ENCODE measurements at regions not wholly inside any gene's neighbourhood (a gene's known extent, or its start where the extent isn't known, plus 50 kb on each side); places are given as distances from the start of the nearest gene placed in this dataset.
"Not testable (repeated sequence)": the region's sequence is repeated elsewhere in the genome, so short reads cannot be mapped to it uniquely, and the experiment has no call there.

DNA sequence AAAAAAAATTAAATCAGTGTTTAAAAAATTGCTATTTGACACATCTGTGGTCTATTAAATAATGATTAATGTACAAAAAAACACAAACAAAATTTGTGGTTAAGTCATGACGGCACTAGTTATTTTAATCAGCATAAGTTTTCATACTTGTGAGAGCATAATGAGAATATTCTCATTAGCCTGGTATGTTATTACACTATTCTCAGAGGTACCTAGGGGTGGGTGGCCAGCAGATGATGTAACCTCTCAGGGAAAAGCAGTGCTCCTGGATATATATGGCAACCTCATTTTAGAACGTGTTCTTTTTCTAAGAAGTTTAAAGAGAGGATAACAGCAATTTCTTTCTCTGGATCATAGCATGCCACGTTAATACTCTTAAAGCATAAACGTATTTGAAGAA lies 109.2 kb downstream of the GJA1 start:
- DNase-seq (ENCODE audit: low read depth in 4 of 4, low spot score in 3 of 4): no peak

DNA sequence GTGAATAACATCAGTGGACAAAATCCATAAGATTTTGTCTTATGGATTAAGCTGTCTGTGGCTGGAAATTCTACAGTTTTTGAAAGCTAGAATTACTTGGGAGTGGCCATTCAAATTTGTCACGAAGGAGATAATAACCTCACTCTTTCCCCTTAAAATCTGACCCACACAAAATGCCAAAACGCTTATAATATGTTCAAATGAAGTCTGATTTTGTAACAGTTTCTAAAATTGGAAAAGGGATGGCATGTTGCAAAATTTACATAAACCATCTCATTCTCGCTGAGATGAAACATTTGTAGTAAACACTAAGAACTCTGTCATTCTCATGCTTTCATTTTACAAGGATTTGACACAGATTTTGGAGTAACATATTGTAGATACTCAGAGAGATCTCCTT lies 112.7 kb downstream of the GJA1 start:
- DNase-seq (ENCODE audit: low read depth in 4 of 4, low spot score in 3 of 4): no peak

DNA sequence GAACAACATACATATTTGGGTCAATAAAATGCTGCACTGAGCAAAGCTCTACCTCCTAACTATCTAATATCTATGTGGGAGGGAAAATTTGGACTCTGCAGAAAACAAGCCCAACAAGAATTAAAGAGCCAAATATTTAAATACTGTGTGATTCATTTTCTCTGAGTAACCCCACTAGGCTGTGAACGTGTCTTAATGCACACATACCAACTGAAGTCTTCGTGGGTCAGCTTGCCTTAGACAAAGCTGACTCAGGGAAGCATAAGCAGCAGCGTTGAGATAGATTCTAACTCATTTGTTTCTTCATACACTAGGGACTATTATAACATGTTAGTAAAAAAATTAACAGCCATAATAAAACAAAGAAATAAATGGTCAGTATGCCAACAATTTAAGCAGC lies 114.3 kb downstream of the GJA1 start:
- DNase-seq (ENCODE audit: low read depth in 4 of 4, low spot score in 3 of 4): no peak

DNA sequence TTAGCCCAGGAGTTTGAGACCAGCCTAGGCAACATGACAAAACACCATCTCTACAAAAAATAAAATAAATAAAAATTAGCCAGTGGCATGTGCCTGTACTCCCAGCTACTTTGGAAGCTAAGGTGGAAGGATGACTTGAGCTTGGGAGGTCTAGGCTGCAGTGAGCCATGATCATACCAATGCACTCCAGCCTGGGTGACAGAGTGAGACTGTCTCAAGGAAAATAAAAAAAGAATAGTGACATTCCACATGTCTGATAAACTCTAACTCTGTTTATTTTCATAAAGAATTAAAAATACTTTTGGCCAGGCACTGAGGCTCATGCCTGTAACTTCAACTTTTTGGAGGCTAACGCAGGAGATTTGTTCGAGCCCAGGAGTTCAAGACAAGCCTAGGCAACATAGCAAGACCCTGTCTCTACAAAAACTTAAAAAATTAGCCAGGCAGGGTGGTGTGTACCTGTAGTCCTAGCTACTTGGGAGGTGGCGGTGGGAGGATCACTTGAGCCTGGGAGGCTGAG lies 115.1 kb downstream of the GJA1 start:
- DNase-seq (ENCODE audit: low read depth in 4 of 4, low spot score in 3 of 4): no peak

DNA sequence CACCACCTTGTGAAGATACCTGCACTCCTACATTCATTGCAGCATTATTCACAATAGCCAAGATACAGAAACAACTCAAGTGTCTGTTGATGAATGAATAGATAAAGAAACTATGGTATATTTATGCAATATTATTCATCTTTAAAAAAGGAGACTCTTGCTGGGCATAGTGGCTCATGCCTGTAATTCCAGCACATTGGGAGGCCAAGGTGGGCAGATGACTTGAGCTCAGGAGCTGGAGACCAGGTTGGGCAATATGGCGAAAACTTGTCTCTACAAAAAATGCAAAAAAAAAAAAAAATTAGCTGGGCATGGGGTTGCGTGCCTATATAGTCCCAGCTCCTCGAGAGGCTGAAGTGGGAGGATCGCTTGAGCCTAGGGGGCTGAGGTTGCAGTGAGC lies 119.8 kb downstream of the GJA1 start:
- no peak for DNase-seq (ENCODE audit: low read depth in 4 of 4, low spot score in 3 of 4)

DNA sequence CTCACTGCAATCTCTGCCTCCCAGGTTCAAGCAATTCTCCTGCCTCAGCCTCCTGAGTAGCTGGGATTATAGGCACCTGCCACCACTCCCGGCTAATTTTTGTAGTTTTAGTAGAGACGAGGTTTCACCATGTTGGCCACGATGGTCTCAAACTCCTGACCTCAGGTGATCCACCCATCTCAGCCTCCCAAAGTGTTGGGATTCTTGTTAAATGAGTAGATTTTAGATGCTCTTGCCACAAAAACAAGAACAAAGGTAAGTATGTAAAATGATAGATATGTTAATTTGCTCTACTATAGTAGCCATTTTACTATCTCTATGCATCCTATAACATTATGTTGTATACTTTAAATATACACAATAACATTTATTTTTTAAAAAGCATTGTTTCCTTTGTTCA lies 120.7 kb downstream of the GJA1 start:
- DNase-seq (ENCODE audit: low read depth in 4 of 4, low spot score in 3 of 4): not testable (repeated sequence)

DNA sequence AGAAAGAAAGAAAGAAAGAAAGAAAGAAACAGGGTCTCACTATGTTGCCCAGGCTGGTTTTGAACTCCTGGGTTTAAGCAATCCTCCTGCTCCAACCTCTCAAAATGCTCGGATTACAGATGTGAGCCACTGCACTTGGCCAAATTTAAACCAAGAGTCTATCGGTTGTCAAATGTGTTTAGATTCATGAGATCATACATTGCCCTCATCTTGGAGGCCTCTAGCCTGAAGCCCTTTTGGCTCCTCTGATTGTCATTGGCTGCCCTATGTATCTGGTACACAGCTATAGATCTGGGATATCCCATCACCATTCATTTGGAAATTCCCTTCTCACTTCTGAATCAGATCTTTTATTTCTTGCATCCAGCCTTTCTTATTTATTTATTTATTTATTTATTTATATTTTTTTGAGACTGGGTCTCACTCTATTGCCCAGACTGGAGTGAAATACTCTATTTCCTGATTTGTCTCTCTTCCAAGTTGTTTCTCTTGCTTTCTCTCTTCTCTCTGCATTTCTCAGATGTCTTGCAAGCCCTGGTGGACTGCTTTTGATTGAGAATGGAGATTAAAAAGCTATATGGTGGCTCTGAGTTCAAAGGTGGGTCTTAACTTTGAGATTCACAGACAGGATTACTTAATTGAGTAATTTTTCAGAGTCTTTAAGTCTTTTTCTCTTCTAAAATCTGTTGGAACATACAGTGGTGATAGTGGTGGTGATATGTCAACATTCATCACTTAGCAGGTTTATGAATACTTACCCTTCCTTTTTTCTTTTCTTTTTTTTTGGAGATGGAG lies 121.9 kb downstream of the GJA1 start:
- DNase-seq (ENCODE audit: low read depth in 4 of 4, low spot score in 3 of 4): no peak

DNA sequence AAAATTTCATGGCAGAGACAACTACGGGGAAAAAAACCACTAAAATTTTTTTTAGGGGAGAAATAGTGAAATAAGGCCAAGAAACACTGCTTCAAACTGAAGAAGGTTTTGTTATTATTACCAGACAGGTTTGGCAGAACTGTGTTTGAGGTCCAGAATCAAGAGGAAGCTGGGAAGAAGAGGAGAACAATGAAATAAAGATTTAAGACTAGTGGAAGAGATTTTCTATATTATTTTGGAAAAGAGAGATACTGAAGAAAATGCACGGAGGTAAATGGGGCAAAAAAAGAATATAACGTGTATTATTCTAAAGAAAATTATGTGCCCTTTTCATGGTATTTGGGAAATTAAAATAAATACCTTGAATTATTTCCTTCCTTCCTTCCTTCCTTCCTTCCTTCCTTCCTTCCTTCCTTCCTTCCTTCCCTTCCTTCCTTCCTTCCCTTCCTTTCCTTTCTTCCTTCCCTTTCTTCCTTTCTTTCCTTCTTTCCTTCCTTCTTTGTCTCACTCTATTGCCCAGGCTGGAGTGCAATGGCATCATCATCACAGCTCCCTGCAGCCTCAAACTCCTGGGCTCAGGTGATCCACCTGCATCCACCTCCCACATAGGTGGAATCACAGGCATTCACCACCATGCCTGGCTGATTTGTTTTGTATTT lies 124.3 kb downstream of the GJA1 start:
- no peak for DNase-seq (ENCODE audit: low read depth in 4 of 4, low spot score in 3 of 4)

DNA sequence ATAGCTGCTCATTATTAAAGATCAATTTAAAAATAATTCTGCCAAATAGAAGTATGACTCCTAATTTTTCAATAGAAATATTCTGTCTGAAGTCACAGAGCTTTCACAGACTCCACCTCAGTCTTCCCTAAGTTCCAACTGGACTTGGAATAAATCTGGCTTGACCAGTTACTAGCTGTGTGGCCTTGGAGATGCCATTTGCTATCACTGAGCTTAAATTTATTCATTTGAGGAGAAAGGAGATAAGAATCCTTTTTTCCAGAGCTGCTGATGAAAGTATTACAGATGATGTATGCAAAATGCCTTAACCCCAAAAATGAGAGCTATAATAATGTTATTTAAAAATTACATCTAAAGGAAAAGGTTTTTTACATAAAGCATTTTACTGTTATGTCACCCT lies 125.0 kb downstream of the GJA1 start:
- no peak for DNase-seq (ENCODE audit: low read depth in 4 of 4, low spot score in 3 of 4)

DNA sequence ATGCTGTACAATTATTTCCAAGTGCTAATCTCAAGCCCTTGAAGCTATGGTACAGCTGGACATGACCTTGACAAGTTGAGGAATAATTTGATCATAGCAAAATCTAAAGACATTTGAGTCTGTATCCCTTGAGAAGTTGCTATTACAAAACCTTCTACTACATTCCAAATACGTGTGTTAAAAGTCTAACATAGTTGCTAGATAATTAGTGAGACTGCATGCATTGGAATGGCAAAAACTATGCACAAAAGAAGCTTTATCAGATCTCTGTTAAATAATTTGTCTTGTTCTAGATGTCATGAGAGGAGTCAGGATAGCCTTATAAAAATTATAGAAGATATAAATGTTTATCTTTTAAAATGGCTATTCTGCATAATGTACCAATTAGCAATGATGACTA lies 127.8 kb downstream of the GJA1 start:
- no peak for DNase-seq (ENCODE audit: low read depth in 4 of 4, low spot score in 3 of 4)

DNA sequence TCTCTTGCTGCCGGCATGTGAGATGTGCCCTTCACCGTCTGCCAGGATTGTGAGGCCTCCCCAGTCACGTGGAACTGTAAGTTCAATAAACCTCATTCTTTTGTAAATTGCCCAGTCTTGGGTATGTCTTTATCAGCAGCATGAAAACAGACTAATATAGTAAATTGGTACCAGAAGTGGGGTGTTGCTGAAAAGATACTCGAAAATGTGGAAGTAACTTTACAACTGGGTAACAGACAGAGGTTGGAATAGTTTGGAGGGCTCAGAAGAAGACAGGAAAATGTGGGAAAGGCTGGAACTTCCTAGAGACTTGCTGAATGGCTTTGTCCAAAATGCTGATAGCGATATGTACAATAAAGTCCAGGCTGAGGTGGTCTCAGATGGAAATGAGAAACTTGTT lies 129.1 kb downstream of the GJA1 start:
- DNase-seq (ENCODE audit: low read depth in 4 of 4, low spot score in 3 of 4): not testable (repeated sequence)

DNA sequence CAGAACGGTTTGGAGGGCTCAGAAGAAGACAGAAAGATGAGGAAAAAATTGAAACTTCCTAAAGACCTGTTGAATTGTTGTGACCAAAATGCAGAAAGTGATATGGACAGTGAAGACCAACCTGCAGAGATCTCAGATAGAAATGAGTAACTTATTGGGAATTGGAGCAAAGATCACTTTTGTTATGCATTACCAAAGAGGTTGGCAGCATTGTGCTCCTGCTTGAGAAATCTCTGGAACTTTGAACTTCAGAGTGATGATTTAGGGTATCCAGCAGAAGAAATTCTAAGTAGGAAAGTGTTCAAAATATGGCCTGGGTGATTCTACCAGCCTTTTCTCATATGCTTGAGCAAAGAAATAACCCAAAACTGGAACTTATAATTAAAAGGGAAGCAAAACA lies 136.0 kb downstream of the GJA1 start:
- no peak for DNase-seq (ENCODE audit: low read depth in 4 of 4, low spot score in 3 of 4)

DNA sequence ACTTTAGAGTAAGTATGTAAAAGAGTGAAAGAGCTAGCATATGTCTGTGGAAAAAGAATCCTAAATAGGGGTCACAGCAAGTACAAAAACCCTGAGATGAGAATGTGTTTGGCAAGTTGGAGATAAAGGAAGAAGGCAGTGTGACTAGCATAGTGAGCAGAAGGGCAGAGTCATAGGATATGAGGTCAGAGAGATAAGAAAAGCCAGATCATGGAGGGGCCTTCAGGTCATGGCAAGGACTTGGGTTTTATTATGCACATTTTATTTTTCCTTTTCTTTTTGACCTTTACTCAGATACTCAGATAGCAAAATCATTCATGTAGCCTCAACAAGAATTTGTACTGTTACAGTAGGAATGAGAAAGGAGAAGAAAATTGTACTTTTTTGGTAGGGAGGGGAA lies 138.0 kb downstream of the GJA1 start:
- DNase-seq (ENCODE audit: low read depth in 4 of 4, low spot score in 3 of 4): no peak

DNA sequence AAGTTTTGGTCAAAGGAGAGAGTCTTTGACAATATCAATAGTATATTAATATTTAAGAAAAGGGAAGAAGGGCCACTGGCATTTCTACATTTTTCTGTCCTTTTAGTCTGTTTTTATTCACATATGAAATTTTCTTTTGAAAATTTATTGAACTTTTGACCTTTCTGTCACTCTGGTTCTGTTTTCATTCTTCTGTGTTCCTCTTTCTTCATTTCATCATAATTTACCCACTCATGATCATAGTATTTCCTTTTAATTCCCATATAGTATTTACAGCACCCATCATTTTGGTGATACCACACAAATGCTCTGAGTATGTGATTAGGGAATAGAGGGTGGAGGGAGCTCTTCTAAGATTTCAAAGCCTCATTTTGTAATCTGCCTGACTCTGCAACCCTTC lies 142.8 kb downstream of the GJA1 start:
- DNase-seq (ENCODE audit: low read depth in 4 of 4, low spot score in 3 of 4): no peak

DNA sequence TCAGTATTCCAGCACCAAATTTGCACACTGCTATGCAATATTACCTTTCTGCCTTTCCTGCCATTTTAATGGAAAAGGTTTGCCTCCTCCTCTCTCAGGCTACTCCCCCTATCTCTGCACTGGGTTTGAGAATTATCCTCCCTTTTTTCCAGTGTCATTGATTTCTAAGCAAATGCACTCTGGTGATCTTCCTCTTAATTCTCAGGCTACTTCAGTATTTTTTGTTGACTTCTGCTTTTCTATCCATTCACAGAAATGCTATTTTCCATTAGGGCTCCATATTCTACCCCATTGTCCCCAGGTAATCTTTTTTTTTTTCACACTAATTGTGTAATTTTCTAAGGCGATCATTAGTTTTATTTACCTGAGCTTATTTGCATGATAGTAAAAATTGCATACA lies 144.0 kb downstream of the GJA1 start:
- DNase-seq (ENCODE audit: low read depth in 4 of 4, low spot score in 3 of 4): no peak

DNA sequence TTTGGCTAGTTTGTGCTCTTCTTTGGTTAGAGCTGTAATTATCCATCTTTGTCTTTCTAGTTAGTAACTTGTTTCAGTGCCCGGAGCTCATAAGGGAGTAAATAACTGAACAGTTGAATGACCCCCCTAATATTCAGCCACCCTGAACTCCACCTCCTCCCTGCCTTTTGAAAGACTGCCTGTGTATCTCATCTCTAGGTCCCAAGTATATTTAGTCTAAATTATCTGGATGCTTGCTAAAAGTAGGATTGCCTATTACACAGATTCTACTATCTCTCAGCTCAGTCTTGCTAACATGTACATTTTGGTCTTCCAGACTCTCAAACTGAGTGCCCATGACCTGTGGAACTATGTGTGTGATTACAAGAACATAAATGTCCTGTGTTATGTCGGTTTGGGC lies 145.9 kb downstream of the GJA1 start:
- DNase-seq (ENCODE audit: low read depth in 4 of 4, low spot score in 3 of 4): no peak

DNA sequence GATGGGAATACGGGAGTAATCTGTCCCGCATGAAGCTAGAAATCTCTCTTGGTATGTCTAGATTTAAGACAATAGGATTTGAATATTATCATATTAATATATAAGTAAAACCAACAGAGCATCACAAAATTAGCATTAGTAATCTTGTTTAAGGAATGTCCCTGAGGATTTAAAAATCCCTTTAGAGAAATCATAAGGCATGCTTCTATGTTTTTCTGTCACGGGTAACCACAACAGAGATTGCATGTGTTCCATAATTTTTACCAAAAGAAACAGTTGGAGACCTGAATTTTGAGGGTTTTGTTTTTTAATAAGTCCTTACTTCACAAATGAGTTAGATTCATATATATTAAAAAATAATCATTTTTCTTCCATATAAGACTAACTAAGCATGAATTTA lies 146.8 kb downstream of the GJA1 start:
- no peak for DNase-seq (ENCODE audit: low read depth in 4 of 4, low spot score in 3 of 4)

DNA sequence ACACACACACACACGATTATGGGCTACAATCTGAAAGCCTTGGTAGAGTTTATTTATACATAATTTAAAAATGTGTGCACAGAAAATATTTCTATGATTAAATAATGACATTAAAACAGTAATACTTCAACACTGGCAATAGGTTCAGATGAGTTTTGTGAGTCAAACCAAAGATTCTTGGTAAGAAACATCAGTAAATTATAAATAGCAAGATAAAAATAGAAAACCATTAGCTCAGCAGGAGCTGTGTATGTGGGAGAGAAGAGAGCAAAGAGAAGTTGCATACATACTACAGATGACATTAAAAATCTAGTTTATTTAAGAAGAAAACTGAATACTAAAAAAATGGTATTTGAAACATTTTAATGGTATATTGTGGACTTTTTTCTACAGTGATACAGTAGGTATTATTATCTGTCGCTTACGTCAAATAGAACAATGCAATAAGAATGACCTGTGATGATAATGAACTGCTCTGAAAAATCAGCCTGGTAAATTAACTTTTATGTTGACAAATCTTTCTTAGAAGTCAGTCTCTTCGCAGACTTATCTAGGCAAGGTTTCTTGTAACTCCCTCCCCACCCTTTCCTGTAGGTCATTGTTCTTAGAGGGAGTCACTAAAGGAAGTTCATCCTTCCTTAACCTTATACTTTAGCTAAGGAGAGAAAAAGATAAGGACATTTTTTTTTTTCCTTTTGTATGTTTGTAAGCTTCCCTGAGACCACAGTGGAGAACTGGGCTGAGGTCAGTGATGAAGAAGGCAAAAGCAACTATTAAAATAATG lies 149.3 kb downstream of the GJA1 start:
- DNase-seq (ENCODE audit: low read depth in 4 of 4, low spot score in 3 of 4): no peak

DNA sequence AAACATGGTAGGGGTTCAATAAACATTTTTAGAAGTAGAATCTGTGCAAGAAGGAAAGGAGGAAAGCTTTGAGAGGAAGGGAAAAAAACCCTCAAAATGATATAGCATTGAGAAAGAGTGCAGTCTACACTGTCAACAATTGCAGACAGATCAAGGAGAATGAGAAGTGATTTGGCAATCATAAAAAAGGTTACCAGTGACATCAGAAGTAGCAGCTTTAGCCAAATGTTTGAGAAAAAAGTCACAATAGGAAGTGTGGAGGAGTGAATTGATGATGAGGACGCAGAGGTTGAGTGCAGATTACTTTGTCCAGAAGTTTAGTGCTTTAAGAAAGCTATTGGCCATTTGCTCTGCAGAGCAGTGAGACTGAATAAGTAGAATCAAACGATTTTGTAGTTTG lies 155.0 kb downstream of the GJA1 start:
- no peak for DNase-seq (ENCODE audit: low read depth in 4 of 4, low spot score in 3 of 4)

DNA sequence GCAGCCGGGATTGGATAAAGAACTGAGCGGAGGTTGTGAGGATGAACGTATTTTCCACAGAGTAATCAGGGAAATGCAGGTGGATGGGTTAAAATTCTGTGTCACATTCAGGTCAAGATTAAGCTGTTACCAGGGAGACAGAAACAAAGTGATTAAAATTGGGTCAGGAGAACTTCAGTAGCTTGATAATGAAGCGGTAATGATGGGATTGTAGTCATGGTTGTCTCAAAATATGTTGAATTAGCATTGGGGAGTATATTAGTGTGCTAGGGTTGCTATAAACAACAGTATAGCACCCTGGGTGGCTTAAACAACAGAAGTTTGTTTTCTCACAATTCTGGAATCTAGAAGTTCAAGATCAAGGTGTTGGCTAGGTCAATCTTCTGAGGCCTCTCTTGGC lies 155.5 kb downstream of the GJA1 start:
- DNase-seq (ENCODE audit: low read depth in 4 of 4, low spot score in 3 of 4): no peak

DNA sequence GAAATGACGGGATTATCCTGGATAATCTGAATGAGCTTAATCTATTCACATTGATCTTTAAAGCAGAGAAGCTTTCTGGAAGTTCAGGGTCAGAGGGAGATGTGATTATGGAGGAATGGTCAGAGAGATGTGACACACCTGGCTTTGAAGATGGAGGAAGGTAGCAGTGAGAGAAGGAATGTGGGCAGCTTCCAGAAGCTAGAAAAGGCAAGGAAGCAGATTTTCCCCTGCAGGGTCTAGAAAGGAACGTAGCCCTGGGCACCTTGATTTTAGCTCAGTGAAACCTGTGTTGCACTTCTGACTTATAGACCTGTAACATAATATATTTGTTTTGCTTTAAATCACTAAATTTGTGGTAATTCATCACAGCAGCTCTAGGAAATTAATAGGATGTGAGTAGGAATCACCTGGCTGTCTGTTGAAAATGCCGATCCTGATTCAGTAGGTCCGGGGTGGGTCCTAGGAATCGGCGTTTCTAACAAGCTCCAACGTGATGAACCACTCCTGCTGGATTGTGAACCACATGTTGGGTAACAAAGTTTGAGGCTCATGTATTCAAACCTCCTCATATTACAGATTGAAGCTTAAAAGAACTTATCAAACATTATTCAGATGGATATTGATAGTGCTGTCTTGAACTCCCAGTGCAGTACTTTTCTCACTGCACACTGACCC lies 157.0 kb downstream of the GJA1 start:
- DNase-seq (ENCODE audit: low read depth in 4 of 4, low spot score in 3 of 4): no peak

Measured in left renal pelvis (tissue), 4 donors.